Subcutaneous abdominal adipose tissue (tissue), 5 donors: ENCODE measurements at regions not wholly inside any gene's neighbourhood (a gene's known extent, or its start where the extent isn't known, plus 50 kb on each side); places are given as distances from the start of the nearest gene placed in this dataset.

ENCODE experiments used
- H3K27ac ChIP-seq: one replicate; pipeline ENCODE4 v1.7.0; 2013; ENCODE audit warnings: low read depth, mild to moderate bottlenecking, inconsistent platforms, low read length, moderate library complexity
- H3K27me3 ChIP-seq, 5 donors: one replicate each; pipeline ENCODE4 v1.7.0; 2013; ENCODE audit warnings: low read length in 5 of 5, inconsistent platforms in 1 of 5; ENCODE audit not compliant: control insufficient read depth in 5 of 5, insufficient read depth in 4 of 5
- H3K36me3 ChIP-seq, 5 donors: one replicate each; pipeline ENCODE4 v1.7.0; 2013; ENCODE audit warnings: low read length in 5 of 5; ENCODE audit not compliant: control insufficient read depth in 5 of 5, insufficient read depth in 5 of 5
- H3K4me1 ChIP-seq, 5 donors: one replicate each; pipeline ENCODE4 v1.7.0; 2013; ENCODE audit warnings: low read length in 5 of 5, mild to moderate bottlenecking in 3 of 5, moderate library complexity in 1 of 5; ENCODE audit not compliant: control insufficient read depth in 5 of 5, insufficient read depth in 5 of 5
- H3K4me3 ChIP-seq, 5 donors: one replicate each; pipeline ENCODE4 v1.7.0; 2013; ENCODE audit warnings: low read length in 5 of 5, low read depth in 1 of 5
- H3K9ac ChIP-seq, 5 donors: one replicate each; pipeline ENCODE4 v1.7.0; 2013; ENCODE audit warnings: low read length in 5 of 5, mild to moderate bottlenecking in 4 of 5, moderate library complexity in 3 of 5
- H3K9me3 ChIP-seq, 5 donors: one replicate each; pipeline ENCODE4 v1.7.0; 2013; ENCODE audit warnings: low read length in 5 of 5; ENCODE audit not compliant: control insufficient read depth in 5 of 5
- donor health status: healthy.
- donor health status: healthy.
- donor health status: healthy.
- donor health status: healthy.
- donor health status: healthy.

DNA sequence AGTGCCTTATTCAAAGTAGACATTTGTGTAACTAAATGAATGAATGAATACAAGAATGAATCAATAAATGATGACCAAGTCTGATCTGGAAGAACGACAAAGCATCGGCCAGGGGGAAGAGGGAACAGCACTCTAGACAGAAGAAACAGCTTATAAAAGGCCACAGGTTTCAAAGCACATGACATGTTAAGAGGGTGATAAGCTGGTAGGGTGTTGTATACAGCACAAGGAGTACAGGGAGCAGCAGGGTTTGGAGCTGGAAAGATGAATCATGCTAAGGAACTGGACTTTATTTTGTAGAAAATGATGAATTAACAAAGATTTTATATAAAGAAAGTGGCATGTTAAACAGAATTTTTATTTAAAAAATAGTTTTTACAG, 302.5 kb downstream of the NUAK1 start:
- no peaks in the 10 kb centered on the region for H3K27me3 ChIP-seq
- no peak overlapping the region for H3K9ac ChIP-seq
- H3K4me1 ChIP-seq, result no peaks in the 10 kb centered on the region
- H3K36me3 ChIP-seq, result no peaks in the 10 kb centered on the region
- H3K27ac ChIP-seq, result no peak overlapping the region
- H3K4me3 ChIP-seq, result no peak overlapping the region
- no peaks in the 10 kb centered on the region for H3K9me3 ChIP-seq

- no peak overlapping the region for H3K27ac ChIP-seq
- no peak overlapping the region for H3K9ac ChIP-seq
- H3K9me3 ChIP-seq, result no peaks in the 10 kb centered on the region
- H3K4me3 ChIP-seq, result no peak overlapping the region
- peaks cover 0 to 10% (median 4%) of the 10 kb centered on the region in 5 donors for H3K4me1 ChIP-seq
- no peaks in the 10 kb centered on the region for H3K36me3 ChIP-seq
- no peaks in the 10 kb centered on the region for H3K27me3 ChIP-seq
Measured at GRCh38 chr12:105839629-105840127, 299.1 kb downstream of the NUAK1 start.

DNA sequence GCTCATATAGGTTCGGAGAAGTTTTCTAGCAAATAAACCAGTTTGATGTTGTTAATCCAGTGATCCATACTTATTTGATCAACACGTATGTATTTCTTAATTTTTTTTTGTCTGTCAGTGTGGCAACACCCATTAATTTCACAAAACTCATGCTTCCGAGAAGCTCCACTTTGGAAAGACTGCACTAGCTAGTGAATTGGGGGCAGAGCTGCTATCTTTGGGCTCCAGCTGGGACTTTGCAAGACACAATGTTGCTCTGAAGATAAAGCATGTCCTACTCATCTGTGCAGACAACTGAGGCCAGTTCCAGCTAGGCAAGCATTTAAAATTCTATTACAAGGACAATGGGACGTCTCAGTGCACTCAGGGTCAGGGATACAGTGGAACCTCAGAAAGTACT, 298.4 kb downstream of the NUAK1 start:
- Histone ChIP-seq H3K27ac (no peak overlapping the region), H3K4me1 (peaks cover 0 to 10% (median 4%) of the 10 kb centered on the region in 5 donors), H3K4me3 (no peak overlapping the region), H3K36me3 (no peaks in the 10 kb centered on the region), H3K9ac (no peak overlapping the region), H3K27me3 (no peaks in the 10 kb centered on the region), H3K9me3 (no peaks in the 10 kb centered on the region)

DNA sequence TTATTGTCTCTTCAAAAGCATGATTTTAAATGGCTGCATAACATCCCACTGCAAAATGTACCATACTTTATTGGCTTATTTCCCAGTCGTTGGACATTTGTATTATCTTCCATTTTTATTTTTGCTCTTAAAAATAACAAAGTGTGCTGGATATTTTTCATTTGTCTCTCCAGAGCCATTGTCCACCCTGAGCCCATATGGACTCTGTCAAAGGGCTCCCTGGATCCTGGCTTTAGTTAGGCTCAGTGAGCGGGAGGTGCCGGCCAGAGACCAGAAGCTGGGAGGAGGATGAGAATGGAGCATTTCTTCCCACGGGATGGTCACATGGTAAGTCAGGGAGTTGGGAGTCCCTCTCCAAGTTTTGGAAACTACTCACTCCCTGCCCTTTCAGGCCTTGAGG, 296.9 kb downstream of the NUAK1 start:
- H3K27me3 ChIP-seq, result no peaks in the 10 kb centered on the region
- H3K9ac ChIP-seq, result no peak overlapping the region
- H3K36me3 ChIP-seq, result no peaks in the 10 kb centered on the region
- H3K4me3 ChIP-seq, result no peak overlapping the region
- peaks cover 0 to 10% (median 4%) of the 10 kb centered on the region in 5 donors for H3K4me1 ChIP-seq
- no peak overlapping the region for H3K27ac ChIP-seq
- no peaks in the 10 kb centered on the region for H3K9me3 ChIP-seq

DNA sequence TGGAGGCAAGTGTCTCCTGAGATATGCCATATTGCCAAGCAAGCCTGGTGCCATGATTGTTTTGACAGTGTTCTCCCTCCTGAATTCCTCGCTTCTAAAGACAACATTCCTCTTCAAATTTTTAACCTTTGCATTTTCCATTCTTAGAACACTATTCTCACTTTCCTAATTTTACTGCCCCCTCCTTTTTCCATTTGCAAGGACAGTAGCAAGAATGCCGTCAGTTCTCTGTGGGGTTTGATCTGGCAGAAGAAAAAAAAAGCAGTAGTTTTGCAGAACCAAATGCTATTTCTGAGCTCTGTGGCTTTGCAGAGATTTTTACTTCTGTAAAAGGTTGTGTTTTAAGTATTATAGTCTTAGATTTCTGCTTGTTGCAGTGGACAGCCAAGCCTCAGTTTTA, 295.2 kb downstream of the NUAK1 start:
- no peak overlapping the region for H3K4me3 ChIP-seq
- no peak overlapping the region for H3K9ac ChIP-seq
- no peaks in the 10 kb centered on the region for H3K36me3 ChIP-seq
- no peaks in the 10 kb centered on the region for H3K9me3 ChIP-seq
- no peaks in the 10 kb centered on the region for H3K27me3 ChIP-seq
- no peak overlapping the region for H3K27ac ChIP-seq
- H3K4me1 ChIP-seq, result peaks cover 0 to 10% (median 4%) of the 10 kb centered on the region in 5 donors

DNA sequence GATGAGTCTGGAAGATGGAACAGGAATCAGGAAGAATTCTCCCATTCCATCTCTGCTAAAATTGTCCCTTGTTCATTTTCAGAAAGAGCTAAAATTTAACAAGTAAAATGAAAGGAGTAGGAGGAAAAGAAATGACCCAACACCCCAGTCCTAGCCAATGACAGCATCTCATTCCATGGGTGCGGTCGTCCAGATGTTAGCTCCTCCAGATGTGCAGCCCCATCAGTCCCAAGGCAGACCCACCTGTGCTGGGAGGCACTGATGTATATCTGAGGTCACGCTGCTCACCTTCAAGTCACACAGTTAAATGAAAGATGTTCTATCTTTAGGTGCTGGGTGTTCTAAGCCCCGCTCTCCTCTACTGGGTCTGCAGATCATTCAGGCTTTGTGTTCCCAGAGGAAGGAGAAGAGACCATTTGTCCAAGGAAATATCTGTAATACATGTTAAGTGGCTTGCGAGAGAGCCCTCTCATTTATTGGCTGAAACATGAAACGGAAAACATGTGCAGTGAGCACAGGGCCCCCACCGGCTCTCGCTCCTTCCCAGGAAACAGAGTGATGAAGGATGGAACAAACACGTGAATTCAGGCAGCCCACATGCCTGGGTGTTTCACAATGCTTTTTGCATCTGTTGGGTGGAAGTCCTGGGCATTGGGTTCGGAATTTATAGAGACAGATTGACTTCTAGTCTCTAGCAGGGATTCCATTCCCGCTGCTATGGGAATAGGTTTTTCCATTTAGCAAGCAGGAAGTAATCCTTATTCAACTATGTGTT, 294.6 kb downstream of the NUAK1 start:
- H3K4me3 ChIP-seq, result no peak overlapping the region
- H3K9me3 ChIP-seq, result no peaks in the 10 kb centered on the region
- peaks cover 0 to 10% (median 4%) of the 10 kb centered on the region in 5 donors for H3K4me1 ChIP-seq
- no peak overlapping the region for H3K9ac ChIP-seq
- no peak overlapping the region for H3K27ac ChIP-seq
- H3K36me3 ChIP-seq, result no peaks in the 10 kb centered on the region
- H3K27me3 ChIP-seq, result no peaks in the 10 kb centered on the region

DNA sequence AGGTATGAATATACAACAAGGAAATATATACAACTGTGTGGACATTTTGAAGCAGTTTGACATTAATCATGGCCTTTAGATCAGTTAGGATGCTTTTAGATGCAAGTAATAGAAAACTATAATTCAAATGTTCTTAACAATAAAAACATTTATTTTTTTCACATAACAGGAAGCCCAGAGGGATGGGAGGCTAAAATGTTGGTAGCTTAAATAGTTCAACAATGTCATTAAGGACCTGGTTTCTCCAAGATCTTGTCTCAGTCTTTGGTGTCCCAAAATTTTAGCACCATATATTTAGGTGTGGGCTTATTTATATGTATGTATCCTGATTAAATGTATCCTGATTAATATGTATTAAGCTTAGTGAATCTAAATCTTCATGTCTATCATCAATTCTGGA, 292.4 kb downstream of the NUAK1 start:
- H3K27me3 ChIP-seq, result no peaks in the 10 kb centered on the region
- no peaks in the 10 kb centered on the region for H3K9me3 ChIP-seq
- no peaks in the 10 kb centered on the region for H3K36me3 ChIP-seq
- no peak overlapping the region for H3K9ac ChIP-seq
- no peak overlapping the region for H3K4me3 ChIP-seq
- H3K27ac ChIP-seq, result no peak overlapping the region
- peaks cover 0 to 10% (median 4%) of the 10 kb centered on the region in 5 donors for H3K4me1 ChIP-seq

DNA sequence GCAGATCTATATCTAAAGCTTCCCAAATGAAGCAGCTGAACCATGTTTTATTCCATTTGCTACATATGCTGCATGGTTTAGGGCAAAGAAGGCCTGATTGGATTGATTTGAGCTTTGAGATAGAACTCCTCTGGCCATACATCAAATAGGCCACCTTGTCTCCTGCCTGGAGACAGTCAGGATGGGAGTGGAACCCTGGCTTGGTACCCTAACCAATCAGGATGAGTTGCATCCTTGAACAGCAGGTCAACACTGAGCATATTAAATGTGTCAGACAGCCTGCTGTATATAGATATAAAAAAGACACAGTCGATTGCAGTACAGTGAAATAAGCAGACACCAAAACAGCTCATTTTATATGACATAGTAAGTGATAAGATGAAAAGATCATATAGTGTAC, 291.7 kb downstream of the NUAK1 start:
- Histone ChIP-seq H3K27ac (no peak overlapping the region), H3K4me3 (no peak overlapping the region), H3K36me3 (no peaks in the 10 kb centered on the region), H3K4me1 (peaks cover 0 to 10% (median 4%) of the 10 kb centered on the region in 5 donors), H3K9me3 (no peaks in the 10 kb centered on the region), H3K9ac (no peak overlapping the region), H3K27me3 (no peaks in the 10 kb centered on the region)

DNA sequence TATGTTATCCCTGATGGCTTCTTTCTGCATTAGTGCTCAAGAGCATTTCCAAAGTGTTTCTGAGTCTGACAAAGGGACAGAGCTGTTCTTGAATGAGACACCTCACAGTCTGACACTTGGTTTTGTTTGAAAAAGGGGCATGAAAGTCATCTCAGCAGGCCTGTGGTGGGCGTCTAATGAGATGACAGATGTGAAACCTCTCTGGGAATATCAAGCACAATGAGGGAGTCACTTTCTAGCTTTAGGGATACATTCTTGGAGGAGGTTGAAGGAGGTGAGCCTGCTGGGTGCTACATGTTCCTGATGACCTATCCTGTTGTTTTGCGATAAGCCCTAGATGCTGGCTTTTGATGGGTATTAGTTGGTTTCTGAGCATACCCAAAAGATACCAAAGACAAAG, 290.5 kb downstream of the NUAK1 start:
- Histone ChIP-seq H3K4me3 (no peak overlapping the region), H3K27ac (no peak overlapping the region), H3K36me3 (no peaks in the 10 kb centered on the region), H3K9me3 (no peaks in the 10 kb centered on the region), H3K9ac (no peak overlapping the region), H3K4me1 (peaks cover 0 to 20% (median 13%) of the 10 kb centered on the region in 5 donors), H3K27me3 (no peaks in the 10 kb centered on the region)

DNA sequence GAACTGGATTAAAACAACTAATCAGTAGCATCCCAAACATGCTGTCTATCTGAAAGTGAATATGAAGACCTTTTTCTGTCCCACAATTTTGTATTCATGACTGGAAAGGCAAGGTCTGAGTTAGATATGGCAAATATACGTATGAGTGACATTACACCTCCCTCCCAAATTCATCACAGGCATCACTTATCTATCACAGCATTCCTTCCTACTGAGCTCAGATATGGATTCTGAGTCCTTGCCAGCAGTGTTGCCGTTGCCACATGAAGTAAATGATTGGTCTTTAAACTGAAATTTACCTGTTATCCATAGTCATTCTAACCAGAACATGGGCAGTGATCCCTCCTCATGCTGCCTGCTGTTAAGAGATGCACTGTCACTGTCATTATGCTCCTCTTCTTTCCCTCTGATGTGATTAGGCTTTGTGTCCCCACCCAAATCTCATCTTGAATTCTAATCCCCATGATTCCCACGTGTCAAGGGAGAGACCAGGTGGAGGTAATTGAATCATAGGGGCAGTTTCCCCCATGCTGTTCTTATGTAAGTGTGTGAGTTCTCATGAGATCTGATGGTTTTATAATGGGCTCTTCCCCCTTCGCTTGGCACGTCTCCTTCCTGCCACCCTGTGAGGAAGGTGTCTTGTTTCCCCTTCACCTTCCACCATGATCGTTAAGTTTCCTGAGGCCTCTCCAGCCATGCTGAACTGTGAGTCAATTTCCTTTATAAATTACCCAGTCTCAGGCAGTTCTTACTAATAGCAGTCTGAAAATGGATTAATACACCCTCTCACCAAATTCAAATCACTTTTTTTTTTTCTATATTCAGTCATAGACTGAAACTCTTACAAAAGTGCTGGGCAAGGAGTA, 288.4 kb downstream of the NUAK1 start:
- Histone ChIP-seq H3K36me3 (no peaks in the 10 kb centered on the region), H3K4me3 (no peak overlapping the region), H3K9ac (no peak overlapping the region), H3K27me3 (no peaks in the 10 kb centered on the region), H3K9me3 (no peaks in the 10 kb centered on the region), H3K27ac (no peak overlapping the region), H3K4me1 (peaks cover 0 to 13% (median 10%) of the 10 kb centered on the region in 5 donors)
